DND-41 (cell line): ENCODE measurements at regions not wholly inside any gene's neighbourhood (a gene's known extent, or its start where the extent isn't known, plus 50 kb on each side); places are given as distances from the start of the nearest gene placed in this dataset.

Experiments used
- ATAC-seq: fragments of 200-7000 bp; cut with Tn5 transposase; 3 replicates; pipeline ENCODE4 v1.9.1; 2021; ENCODE audit warnings: low read depth; ENCODE audit not compliant: insufficient read depth
- DNase-seq: peaks from one replicate; pipeline ENCODE4 v3.0.0-alpha.2; 2020
- H2AFZ ChIP-seq: 2 replicates; pipeline ENCODE4 v1.6.0; 2012; ENCODE audit warnings: low read depth, low read length
- H3K27ac ChIP-seq: 2 replicates; pipeline ENCODE4 v1.5.1; 2012; ENCODE audit warnings: low read length, inconsistent platforms
- H3K27me3 ChIP-seq: fragments of 200-600 bp; sonication (generic); 2 replicates; pipeline ENCODE4 v1.6.0; 2012; ENCODE audit warnings: low read length, mild to moderate bottlenecking, inconsistent platforms; ENCODE audit not compliant: insufficient read depth, poor library complexity
- H3K36me3 ChIP-seq: 2 replicates; pipeline ENCODE4 v1.5.1; 2012; ENCODE audit warnings: low read length, inconsistent platforms; ENCODE audit not compliant: insufficient read depth
- H3K4me1 ChIP-seq: 2 replicates; pipeline ENCODE4 v1.5.1; 2012; ENCODE audit warnings: mild to moderate bottlenecking, low read length; ENCODE audit not compliant: insufficient read depth
- H3K4me2 ChIP-seq: 2 replicates; pipeline ENCODE4 v1.6.0; 2012; ENCODE audit warnings: mild to moderate bottlenecking, moderate library complexity, low read length, inconsistent platforms; ENCODE audit not compliant: insufficient read depth
- H3K4me3 ChIP-seq, 2 experiments: fragments of 200-600 bp in 1 of 2; shearing (Covaris generic) in 1 of 2; 2 replicates each; pipeline ENCODE4 v1.5.1; 2012 to 2016; ENCODE audit warnings: inconsistent platforms in 2 of 2, low read length in 2 of 2, mild to moderate bottlenecking in 2 of 2, low read depth in 1 of 2, moderate library complexity in 1 of 2
- H3K79me2 ChIP-seq: 2 replicates; pipeline ENCODE4 v1.6.0; 2012; ENCODE audit warnings: low read length, inconsistent platforms; ENCODE audit not compliant: insufficient read depth
- H3K9ac ChIP-seq: 2 replicates; pipeline ENCODE4 v1.6.0; 2012; ENCODE audit warnings: low read depth, mild to moderate bottlenecking, inconsistent platforms, low read length, moderate library complexity
- H3K9me3 ChIP-seq: 2 replicates; pipeline ENCODE4 v1.5.1; 2012; ENCODE audit warnings: low read length, moderate library complexity, mild to moderate bottlenecking, inconsistent platforms; ENCODE audit not compliant: insufficient read depth, severe bottlenecking
- H4K20me1 ChIP-seq: 2 replicates; pipeline ENCODE4 v1.6.0; 2012; ENCODE audit warnings: low read length; ENCODE audit not compliant: insufficient read depth
- CTCF ChIP-seq: IDR thresholded peaks from 2 replicates; pipeline ENCODE4 v1.5.1; 2012; ENCODE audit warnings: borderline replicate concordance, low read length, moderate library complexity, mild to moderate bottlenecking; ENCODE audit not compliant: poor library complexity, severe bottlenecking; ENCODE audit errors: extremely low read depth
- EZH2 ChIP-seq: IDR thresholded peaks from 3 replicates; pipeline ENCODE4 v1.6.1; 2012; ENCODE audit warnings: borderline replicate concordance, low read depth, mild to moderate bottlenecking, moderate library complexity, low read length, inconsistent platforms; ENCODE audit not compliant: severe bottlenecking

GRCh38 chr4:116573540-116573939 lies 511.8 kb downstream of the TRAM1L1 start:
- no peaks in the 10 kb centered on the region for H3K79me2 ChIP-seq
- no peaks in the 10 kb centered on the region for H3K9me3 ChIP-seq
- no peaks in the 10 kb centered on the region for H3K27me3 ChIP-seq
- H2AFZ ChIP-seq: no peak overlapping the region
- H4K20me1 ChIP-seq: no peaks in the 10 kb centered on the region
- H3K4me2 ChIP-seq: no peak overlapping the region
- H3K4me3 ChIP-seq: no peak overlapping the region
- H3K36me3 ChIP-seq: no peaks in the 10 kb centered on the region
- DNase-seq (no peak), ATAC-seq (no peak)
- no peaks in the 10 kb centered on the region for H3K4me1 ChIP-seq
- H3K27ac ChIP-seq: no peak overlapping the region
- TF ChIP-seq CTCF (no peak), EZH2 (no peak)
- H3K9ac ChIP-seq: no peak overlapping the region

GRCh38 chr4:116561768-116562167 lies 523.6 kb downstream of the TRAM1L1 start:
- TF ChIP-seq CTCF (no peak), EZH2 (no peak)
- H3K4me2 ChIP-seq: no peak overlapping the region
- no peak overlapping the region for H3K27ac ChIP-seq
- H4K20me1 ChIP-seq: no peaks in the 10 kb centered on the region
- H3K9me3 ChIP-seq: no peaks in the 10 kb centered on the region
- no peak overlapping the region for H3K4me3 ChIP-seq
- ATAC-seq: no peak
- no peak for DNase-seq
- no peaks in the 10 kb centered on the region for H3K4me1 ChIP-seq
- H3K9ac ChIP-seq: no peak overlapping the region
- no peaks in the 10 kb centered on the region for H3K79me2 ChIP-seq
- H3K27me3 ChIP-seq: no peaks in the 10 kb centered on the region
- no peak overlapping the region for H2AFZ ChIP-seq
- H3K36me3 ChIP-seq: no peaks in the 10 kb centered on the region

DNA sequence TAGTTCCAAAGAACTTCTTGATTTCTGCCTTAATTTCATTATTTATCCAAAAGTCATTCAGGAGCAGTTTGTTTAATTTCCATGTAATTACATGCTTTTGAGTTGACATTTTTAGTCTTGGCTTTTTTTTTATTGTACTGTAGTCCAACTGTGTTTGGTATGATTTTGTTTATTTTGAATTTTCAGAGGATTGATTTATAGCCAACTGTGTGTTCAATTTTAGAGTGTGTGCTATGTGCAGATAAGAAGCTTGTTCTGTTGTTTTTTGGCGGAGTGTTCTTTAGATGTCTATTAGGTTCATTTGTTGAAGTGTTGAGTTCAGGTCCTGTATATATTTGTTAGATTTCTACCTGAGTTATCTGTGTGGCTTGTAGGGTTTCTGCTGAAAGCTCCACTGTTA lies 533.6 kb downstream of the TRAM1L1 start:
- DNase-seq (no peak), ATAC-seq (no peak)
- Histone ChIP-seq H3K9me3 (no peaks in the 10 kb centered on the region), H3K4me2 (no peak overlapping the region), H3K9ac (no peak overlapping the region), H3K4me3 (no peak overlapping the region), H3K4me1 (no peaks in the 10 kb centered on the region), H3K79me2 (no peaks in the 10 kb centered on the region), H3K27me3 (no peaks in the 10 kb centered on the region), H2AFZ (no peak overlapping the region), H3K36me3 (no peaks in the 10 kb centered on the region), H3K27ac (no peak overlapping the region), H4K20me1 (no peaks in the 10 kb centered on the region)
- no peak for TF ChIP-seq EZH2
- no peak for TF ChIP-seq CTCF

DNA sequence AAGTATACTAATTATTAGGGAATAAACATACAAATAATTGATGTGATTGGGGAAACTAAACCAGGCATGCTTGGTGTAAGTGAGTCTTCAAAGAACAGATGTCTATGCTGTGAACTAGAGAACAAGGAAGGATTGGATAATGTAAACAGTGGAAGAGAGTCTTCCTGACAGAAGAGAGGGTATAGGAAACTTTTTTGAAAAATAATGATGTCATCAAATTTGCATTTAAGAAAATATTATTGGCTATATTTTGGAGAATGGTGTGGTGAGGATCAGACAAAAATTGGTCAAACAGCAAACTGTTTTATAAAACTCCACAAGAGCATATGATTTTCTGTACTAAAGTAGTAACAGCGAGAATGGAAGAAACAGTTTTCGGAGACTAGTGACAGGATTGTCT lies 537.7 kb downstream of the TRAM1L1 start:
- H3K79me2 ChIP-seq: no peaks in the 10 kb centered on the region
- no peak overlapping the region for H3K27ac ChIP-seq
- H3K27me3 ChIP-seq: no peaks in the 10 kb centered on the region
- TF ChIP-seq EZH2 (no peak), CTCF (no peak)
- H3K4me1 ChIP-seq: no peaks in the 10 kb centered on the region
- H2AFZ ChIP-seq: no peak overlapping the region
- no peak for ATAC-seq
- H3K4me2 ChIP-seq: no peak overlapping the region
- no peak overlapping the region for H3K9ac ChIP-seq
- H3K36me3 ChIP-seq: no peaks in the 10 kb centered on the region
- no peaks in the 10 kb centered on the region for H4K20me1 ChIP-seq
- no peaks in the 10 kb centered on the region for H3K9me3 ChIP-seq
- no peak for DNase-seq
- H3K4me3 ChIP-seq: no peak overlapping the region
